GM12878 (cell line): ENCODE measurements at regions not wholly inside any gene's neighbourhood (a gene's known extent, or its start where the extent isn't known, plus 50 kb on each side); places are given as distances from the start of the nearest gene placed in this dataset.

Source experiments
- ATAC-seq: fragments of 200-7000 bp; cut with Tn5 transposase; 3 replicates; pipeline ENCODE4 v1.9.1; 2020; ENCODE audit warnings: mild to moderate bottlenecking, moderate library complexity
- BruUV-seq: library from RNA; stranded (reverse); fragments of 400-500 nt; replicated peaks from 2 replicates; lab custom pipeline; 2021; lab: Mats Ljungman, UMichigan
- CTCF ChIA-PET: fragments of 300-600 bp; sonication (Branson Sonifier 250); formaldehyde crosslinking; extraction: SDS; loops from one replicate; lab custom pipeline; 2021; ENCODE audit warnings: inconsistent platforms; lab: Yijun Ruan, JAX
- POLR2A ChIA-PET: fragments of 350-600 bp; formaldehyde crosslinking; extraction: SDS; loops from one replicate; lab custom pipeline; 2021; ENCODE audit warnings: inconsistent platforms; lab: Charles Lee
- RAD21 ChIA-PET: fragments of 300-600 bp; sonication (Branson Sonifier 250); formaldehyde crosslinking; loops from one replicate; lab custom pipeline; 2023; ENCODE audit warnings: antibody characterized with exemption; ENCODE audit not compliant: unreplicated experiment; lab: Charles Lee
- SMC1A ChIA-PET: fragments of 300-600 bp; sonication (Branson Sonifier 250); formaldehyde crosslinking; loops from one replicate; lab custom pipeline; 2023; ENCODE audit not compliant: unreplicated experiment, uncharacterized antibody; lab: Charles Lee
- DNase-seq: peaks from one replicate; pipeline ENCODE4 v3.0.0-alpha.2; 2011; ENCODE audit warnings: low read depth, low spot score
- FAIRE-seq: peaks from 3 replicates; lab custom pipeline; 2011; peaks lifted over from hg19 to GRCh38; lab: Jason Lieb, UNC
- H2AFZ ChIP-seq: 2 replicates; pipeline ENCODE4 v1.6.0; 2011; ENCODE audit warnings: low read depth, low read length, control low read depth; ENCODE audit not compliant: control insufficient read depth
- H3K27ac ChIP-seq: 2 replicates; pipeline ENCODE4 v1.5.1; 2011; ENCODE audit warnings: control low read depth; ENCODE audit not compliant: control insufficient read depth, insufficient read depth
- H3K27me3 ChIP-seq, 2 experiments: replicated peaks in 1 of 2; 2 replicates each; pipeline versions ENCODE4 v1.6.0 to v1.6.1; 2011; ENCODE audit warnings: low read length in 1 of 2; ENCODE audit not compliant: control insufficient read depth in 2 of 2, insufficient read depth in 2 of 2
- H3K36me3 ChIP-seq, 2 experiments: 2 replicates each; pipeline ENCODE4 v1.5.1; 2011; ENCODE audit warnings: low read length in 1 of 2; ENCODE audit not compliant: control insufficient read depth in 2 of 2, insufficient read depth in 2 of 2
- H3K4me1 ChIP-seq: 2 replicates; pipeline ENCODE4 v1.6.1; 2011; ENCODE audit warnings: mild to moderate bottlenecking, low read length, moderate library complexity, mixed read lengths; ENCODE audit not compliant: control insufficient read depth, insufficient read depth
- H3K4me2 ChIP-seq: 2 replicates; pipeline ENCODE4 v1.6.0; 2011; ENCODE audit warnings: control low read depth; ENCODE audit not compliant: control insufficient read depth, insufficient read depth
- H3K4me3 ChIP-seq: fragments of 200-600 bp; sonication (generic); 2 replicates; pipeline ENCODE4 v1.5.1; 2016
- H3K79me2 ChIP-seq: 2 replicates; pipeline ENCODE4 v1.6.0; 2011; ENCODE audit warnings: low read length; ENCODE audit not compliant: control insufficient read depth, insufficient read depth
- H3K9ac ChIP-seq: 2 replicates; pipeline ENCODE4 v1.8.0; 2011; ENCODE audit warnings: low read length, control low read depth, mixed read lengths; ENCODE audit not compliant: control insufficient read depth, insufficient read depth
- H3K9me3 ChIP-seq: replicated peaks from 3 replicates; pipeline ENCODE4 v1.5.1; 2011; ENCODE audit warnings: mild to moderate bottlenecking, low read length; ENCODE audit not compliant: control insufficient read depth, insufficient read depth
- H4K20me1 ChIP-seq: 2 replicates; pipeline ENCODE4 v1.6.0; 2011; ENCODE audit not compliant: control insufficient read depth, insufficient read depth
- ESRRA ChIP-seq: IDR thresholded peaks from 2 replicates; pipeline ENCODE4 v1.6.1; 2012; ENCODE audit warnings: mild to moderate bottlenecking, low read length, improper control_type of control experiment
- ZNF592 ChIP-seq: fragments of 450-650 bp; IDR thresholded peaks from 2 replicates; pipeline ENCODE4 v1.6.1; 2017; ENCODE audit warnings: mild to moderate bottlenecking, moderate library complexity
- WGBS: methylation state at CpG from one replicate; pipeline ENCODE4 v1.1.6; 2016; ENCODE audit warnings: low lambda C conversion rate; ENCODE audit not compliant: insufficient replicate concordance, insufficient coverage; ENCODE audit errors: missing lambda C conversion rate; 5-methylcytosine and 5-hydroxymethylcytosine counted together
- in situ Hi-C: fragments of 300-500 bp; cut with MboI; formaldehyde crosslinking; loops from 9 replicates; pipeline ENCODE4 v1.14.3; 2018; ENCODE audit warnings: mixed read lengths
- intact Hi-C: fragments of 100-400 bp; cut with micrococcal nuclease; formaldehyde crosslinking; loops from one replicate; pipeline ENCODE4 v1.14.2; 2022; ENCODE audit not compliant: unreplicated experiment

DNA sequence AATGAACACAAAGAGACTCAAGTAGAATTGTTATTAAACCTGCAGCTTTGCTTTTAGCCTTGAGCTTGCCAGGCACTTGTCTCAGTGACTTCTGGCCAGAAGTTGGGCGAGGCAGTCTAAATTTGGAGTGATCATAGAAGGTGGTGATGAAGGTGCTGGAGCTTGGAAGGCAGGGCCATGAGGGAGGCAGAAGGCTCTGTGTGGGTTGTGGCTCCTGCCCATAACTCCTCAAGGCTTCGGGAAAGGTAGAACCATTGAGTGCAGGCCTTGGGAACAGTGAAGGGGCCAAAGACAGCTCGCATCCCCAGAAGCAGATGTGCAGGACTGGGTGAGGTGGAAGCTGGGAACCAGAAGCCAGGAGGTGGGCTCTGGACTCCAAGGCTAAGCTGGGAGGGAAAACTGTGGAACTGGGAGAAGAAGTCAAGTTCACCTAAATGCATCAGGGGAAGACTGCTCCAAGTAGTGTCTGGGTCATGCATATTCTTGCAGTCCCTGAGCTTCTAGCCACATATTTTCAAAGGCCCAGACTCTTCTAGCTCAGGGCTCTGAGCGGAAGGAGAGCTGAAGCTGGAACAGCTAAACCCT is 111.1 kb upstream of the HABP2 start:
- no peaks in the 10 kb centered on the region for H3K9me3 ChIP-seq
- H4K20me1 ChIP-seq = no peaks in the 10 kb centered on the region
- intact Hi-C loops (no loop called here), in situ Hi-C loops (no loop called here)
- ChIA-PET CTCF (interaction anchor here (1.4 kb wide), 1 partner anchor 28 kb away, joined by 3 read pairs; no protein-coding TSS in a partner anchor), SMC1A (no interaction called here), POLR2A (interaction anchor here (0.6 kb wide), 1 partner anchor 853 kb away, joined by 4 read pairs; no protein-coding TSS in a partner anchor), RAD21 (no interaction called here)
- TF ChIP-seq ZNF592 = no peak
- no peak for TF ChIP-seq ESRRA
- H3K79me2 ChIP-seq = no peaks in the 10 kb centered on the region
- ATAC-seq = no peak
- no TSS peak for BruUV-seq
- no peak overlapping the region for H3K27ac ChIP-seq
- no peak overlapping the region for H3K4me2 ChIP-seq
- no peaks in the 10 kb centered on the region for H3K4me1 ChIP-seq
- H3K9ac ChIP-seq = no peak overlapping the region
- no peak overlapping the region for H3K4me3 ChIP-seq
- 23% methylated on average over 4 of the region's 4 CpGs for WGBS
- FAIRE-seq = no peak
- H3K36me3 ChIP-seq = no peaks in the 10 kb centered on the region
- DNase-seq = no peak
- no peaks in the 10 kb centered on the region; a peak in 1 of 4 replicates for H3K27me3 ChIP-seq
- H2AFZ ChIP-seq = no peak overlapping the region
